Nephron progenitor cell (in vitro differentiated cells): ENCODE measurements at regions not wholly inside any gene's neighbourhood (a gene's known extent, or its start where the extent isn't known, plus 50 kb on each side); places are given as distances from the start of the nearest gene placed in this dataset.

Experiments used
- DNase-seq: peaks from one replicate; pipeline ENCODE4 v3.0.0; 2021
- H3K27ac Mint-ChIP-seq: 2 replicates; pipeline ENCODE4 v1.8.0; 2021; ENCODE audit warnings: mild to moderate bottlenecking, moderate library complexity, mixed read lengths
- H3K27me3 Mint-ChIP-seq: 2 replicates; pipeline ENCODE4 v1.8.0; 2021; ENCODE audit warnings: mild to moderate bottlenecking, low read depth, mixed read lengths; ENCODE audit not compliant: poor library complexity
- H3K36me3 Mint-ChIP-seq: 2 replicates; pipeline ENCODE4 v1.8.0; 2021; ENCODE audit warnings: low read depth, mixed read lengths
- H3K4me1 Mint-ChIP-seq: 2 replicates; pipeline ENCODE4 v1.8.0; 2021; ENCODE audit warnings: mixed read lengths
- H3K4me3 Mint-ChIP-seq: 2 replicates; pipeline ENCODE4 v1.8.0; 2021; ENCODE audit warnings: mild to moderate bottlenecking, moderate library complexity, mixed read lengths
- H3K9me3 Mint-ChIP-seq: 2 replicates; pipeline ENCODE4 v1.8.0; 2021; ENCODE audit warnings: mild to moderate bottlenecking, moderate library complexity, mixed read lengths
- CTCF ChIP-seq: fragments of 200-600 bp; sonication (generic); IDR thresholded peaks from 2 replicates; pipeline ENCODE4 v1.5.0; 2021; ENCODE audit warnings: antibody characterized with exemption

- H3K9me3 Mint-ChIP-seq: no peaks in the 10 kb centered on the region
- H3K4me1 Mint-ChIP-seq: no peaks in the 10 kb centered on the region
- no peak for DNase-seq
- no peak overlapping the region for H3K4me3 Mint-ChIP-seq
- TF ChIP-seq CTCF: no peak
- no peaks in the 10 kb centered on the region for H3K36me3 Mint-ChIP-seq
- no peak overlapping the region for H3K27ac Mint-ChIP-seq
- no peaks in the 10 kb centered on the region for H3K27me3 Mint-ChIP-seq
Measured at GRCh38 chr2:139241286-139241685, 461.1 kb upstream of the NXPH2 start.

GRCh38 chr2:139237023-139237422, 456.8 kb upstream of the NXPH2 start:
- no peak for DNase-seq
- no peaks in the 10 kb centered on the region for H3K27me3 Mint-ChIP-seq
- H3K27ac Mint-ChIP-seq: no peak overlapping the region
- no peak for TF ChIP-seq CTCF
- no peaks in the 10 kb centered on the region for H3K4me1 Mint-ChIP-seq
- H3K4me3 Mint-ChIP-seq: no peak overlapping the region
- no peaks in the 10 kb centered on the region for H3K9me3 Mint-ChIP-seq
- H3K36me3 Mint-ChIP-seq: no peaks in the 10 kb centered on the region

- DNase-seq: no peak
- H3K27ac Mint-ChIP-seq: no peak overlapping the region
- H3K27me3 Mint-ChIP-seq: no peaks in the 10 kb centered on the region
- no peaks in the 10 kb centered on the region for H3K9me3 Mint-ChIP-seq
- H3K36me3 Mint-ChIP-seq: no peaks in the 10 kb centered on the region
- TF ChIP-seq CTCF: no peak
- H3K4me3 Mint-ChIP-seq: no peak overlapping the region
- H3K4me1 Mint-ChIP-seq: no peaks in the 10 kb centered on the region
Measured at GRCh38 chr2:139230881-139231280, 450.7 kb upstream of the NXPH2 start.

- no peak for TF ChIP-seq CTCF
- no peak for DNase-seq
- Mint-ChIP-seq H3K4me1 (no peaks in the 10 kb centered on the region), H3K9me3 (no peaks in the 10 kb centered on the region), H3K4me3 (no peak overlapping the region), H3K27ac (no peak overlapping the region), H3K36me3 (no peaks in the 10 kb centered on the region), H3K27me3 (no peaks in the 10 kb centered on the region)
Measured at GRCh38 chr2:139228276-139228675, 448.1 kb upstream of the NXPH2 start.

- TF ChIP-seq CTCF: no peak
- no peaks in the 10 kb centered on the region for H3K36me3 Mint-ChIP-seq
- H3K27ac Mint-ChIP-seq: no peak overlapping the region
- no peak for DNase-seq
- H3K9me3 Mint-ChIP-seq: no peaks in the 10 kb centered on the region
- H3K4me3 Mint-ChIP-seq: no peak overlapping the region
- H3K4me1 Mint-ChIP-seq: no peaks in the 10 kb centered on the region
- H3K27me3 Mint-ChIP-seq: no peaks in the 10 kb centered on the region
Measured at GRCh38 chr2:139225961-139226360, 445.8 kb upstream of the NXPH2 start.

GRCh38 chr2:139218181-139218580, 438.0 kb upstream of the NXPH2 start:
- H3K4me3 Mint-ChIP-seq: no peak overlapping the region
- H3K27me3 Mint-ChIP-seq: no peaks in the 10 kb centered on the region
- no peaks in the 10 kb centered on the region for H3K4me1 Mint-ChIP-seq
- no peaks in the 10 kb centered on the region for H3K36me3 Mint-ChIP-seq
- no peak for DNase-seq
- no peak for TF ChIP-seq CTCF
- H3K9me3 Mint-ChIP-seq: no peaks in the 10 kb centered on the region
- no peak overlapping the region for H3K27ac Mint-ChIP-seq
